ENCODE measurements at regions not wholly inside any gene's neighbourhood (a gene's known extent, or its start where the extent isn't known, plus 50 kb on each side); places are given as distances from the start of the nearest gene placed in this dataset.

- DNase-seq: no peak
- TF ChIP-seq CTCF (IDR thresholded peaks at IDR 0.05): no peak
- H3K27ac ChIP-seq: no peak overlapping the region
Measured at GRCh38 chr12:73308747-73309146, 1036.6 kb downstream of the TRHDE start.

GRCh38 chr12:73321319-73321718 lies 1049.1 kb downstream of the TRHDE start:
- no peak for DNase-seq
- Histone ChIP-seq H3K27ac (no peak overlapping the region), H3K9me3 (no peaks in the 10 kb centered on the region), H3K36me3 (no peaks in the 10 kb centered on the region), H3K27me3 (no peaks in the 10 kb centered on the region), H3K4me1 (no peaks in the 10 kb centered on the region), H3K4me3 (no peak overlapping the region)
- intact Hi-C loops (cut with DNase I; ENCODE audit: low total_unique reads): no loop called here
- no peak for TF ChIP-seq CTCF (IDR thresholded peaks at IDR 0.05)

More at GRCh38 chr12:73308747-73309146, 1036.6 kb downstream of the TRHDE start:
- H3K27me3 ChIP-seq: no peaks in the 10 kb centered on the region
- no peaks in the 10 kb centered on the region for H3K36me3 ChIP-seq
- H3K4me3 ChIP-seq: no peak overlapping the region
- intact Hi-C loops (cut with DNase I; ENCODE audit: low total_unique reads): no loop called here
- H3K4me1 ChIP-seq: peaks cover 0 to 5% (median 0%) of the 10 kb centered on the region in 4 donors
- no peaks in the 10 kb centered on the region for H3K9me3 ChIP-seq

DNA sequence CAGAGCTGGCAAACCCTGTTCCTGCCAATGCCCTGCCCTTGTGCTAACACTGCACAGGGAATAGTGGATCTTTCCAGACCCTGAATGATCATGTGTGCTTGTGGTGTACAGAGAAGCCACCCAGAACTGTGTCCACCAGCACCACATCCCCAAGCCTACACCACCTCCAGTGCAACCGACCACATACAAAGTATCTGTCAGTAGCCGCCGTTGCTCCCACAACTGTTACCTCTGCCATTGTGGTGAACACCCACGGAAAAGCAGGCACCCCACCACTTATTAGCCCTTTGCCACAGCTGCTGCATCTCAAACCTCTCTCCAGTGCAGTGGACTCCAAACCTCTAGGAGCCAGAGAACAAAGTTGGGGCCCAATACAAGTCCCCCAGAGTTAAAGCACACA lies 1049.6 kb downstream of the TRHDE start:
- H3K27me3 ChIP-seq: no peaks in the 10 kb centered on the region
- no peak overlapping the region for H3K27ac ChIP-seq
- no peaks in the 10 kb centered on the region for H3K36me3 ChIP-seq
- H3K4me3 ChIP-seq: no peak overlapping the region
- H3K9me3 ChIP-seq: no peaks in the 10 kb centered on the region
- no peak for TF ChIP-seq CTCF (IDR thresholded peaks at IDR 0.05)
- intact Hi-C loops (cut with DNase I; ENCODE audit: low total_unique reads): no loop called here
- H3K4me1 ChIP-seq: no peaks in the 10 kb centered on the region
- no peak for DNase-seq

DNA sequence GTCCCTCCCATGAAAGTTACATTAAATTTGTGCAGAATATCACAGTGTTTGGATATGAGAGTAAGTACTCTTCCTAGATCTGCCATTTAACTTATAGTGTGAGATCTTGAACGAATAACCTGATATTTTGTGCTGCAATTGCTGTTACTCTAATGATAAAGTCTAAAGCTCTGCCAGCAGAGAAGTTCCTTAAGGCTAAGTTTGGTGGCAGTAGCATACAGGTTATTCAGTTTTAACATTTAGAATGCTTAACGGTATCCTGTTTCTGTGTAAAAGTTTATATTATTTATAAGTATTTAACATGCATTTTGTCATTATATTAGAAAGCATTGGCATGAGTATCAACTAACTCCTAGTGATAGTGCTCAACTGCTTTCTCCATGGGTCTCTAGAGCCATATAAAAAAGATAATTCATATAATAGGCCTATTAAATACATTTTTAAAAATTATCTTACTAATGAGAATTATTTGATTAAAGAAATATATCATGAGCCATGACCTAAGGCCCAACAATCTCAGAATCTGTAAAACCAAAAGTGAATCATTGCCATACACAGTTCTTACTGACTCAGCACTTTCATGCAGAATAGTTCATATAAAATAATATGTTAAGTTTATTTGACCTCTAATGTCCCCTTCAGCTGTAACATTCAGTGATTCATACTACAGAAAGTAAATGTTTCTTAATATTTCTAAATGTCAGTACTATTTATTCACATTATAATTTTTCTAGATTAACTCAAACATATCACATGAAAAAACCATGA lies 1058.6 kb downstream of the TRHDE start:
- H3K27me3 ChIP-seq: no peaks in the 10 kb centered on the region
- intact Hi-C loops (cut with DNase I; ENCODE audit: low total_unique reads): no loop called here
- H3K4me1 ChIP-seq: no peaks in the 10 kb centered on the region
- no peak for TF ChIP-seq CTCF (IDR thresholded peaks at IDR 0.05)
- no peak overlapping the region for H3K4me3 ChIP-seq
- DNase-seq: no peak
- H3K27ac ChIP-seq: no peak overlapping the region
- no peaks in the 10 kb centered on the region for H3K9me3 ChIP-seq
- no peaks in the 10 kb centered on the region for H3K36me3 ChIP-seq

GRCh38 chr12:73341559-73342247 lies 1069.5 kb downstream of the TRHDE start:
- Histone ChIP-seq H3K9me3 (no peaks in the 10 kb centered on the region), H3K27ac (no peak overlapping the region), H3K27me3 (no peaks in the 10 kb centered on the region), H3K4me3 (no peak overlapping the region), H3K36me3 (no peaks in the 10 kb centered on the region), H3K4me1 (no peaks in the 10 kb centered on the region)
- TF ChIP-seq CTCF (IDR thresholded peaks at IDR 0.05): no peak
- DNase-seq: no peak
- intact Hi-C loops (cut with DNase I; ENCODE audit: low total_unique reads): no loop called here
